GM21528 (cell line): ENCODE measurements at regions not wholly inside any gene's neighbourhood (a gene's known extent, or its start where the extent isn't known, plus 50 kb on each side); places are given as distances from the start of the nearest gene placed in this dataset.

Source experiments
- ATAC-seq: cut with Tn5 transposase; IDR thresholded peaks from one replicate; pipeline ENCODE4 v1.9.1; 2021; ENCODE audit warnings: mild to moderate bottlenecking, moderate library complexity; ENCODE audit not compliant: unreplicated experiment, low FRiP score

- no peak for ATAC-seq
Observed at GRCh38 chr6:77979204-77979603, 326.4 kb downstream of the MEI4 start.

GRCh38 chr6:77986380-77987034, 333.7 kb downstream of the MEI4 start:
- ATAC-seq = no peak

GRCh38 chr6:77987035-77987384, 334.2 kb downstream of the MEI4 start:
- ATAC-seq = no peak

- no peak for ATAC-seq
Observed at GRCh38 chr6:78010130-78010529, 357.3 kb downstream of the MEI4 start.

- no peak for ATAC-seq
Observed at GRCh38 chr6:78020586-78020985, 367.7 kb downstream of the MEI4 start.

GRCh38 chr6:78025502-78025901, 372.7 kb downstream of the MEI4 start:
- ATAC-seq = no peak

- ATAC-seq = no peak
Observed at GRCh38 chr6:78031228-78031627, 378.4 kb downstream of the MEI4 start.

- ATAC-seq = no peak
Observed at GRCh38 chr6:78059171-78059570, 406.3 kb downstream of the MEI4 start.

- ATAC-seq = no peak
Observed at GRCh38 chr6:78062993-78063392, 410.2 kb downstream of the MEI4 start.

- ATAC-seq = no peak
Observed at GRCh38 chr6:78076371-78076770, 423.5 kb downstream of the MEI4 start.

GRCh38 chr6:78089531-78089930, 436.7 kb downstream of the MEI4 start:
- ATAC-seq = no peak

GRCh38 chr6:78093906-78094305, 441.1 kb downstream of the MEI4 start:
- no peak for ATAC-seq

- no peak for ATAC-seq
Observed at GRCh38 chr6:78101387-78101786, 448.5 kb downstream of the MEI4 start.

- no peak for ATAC-seq
Observed at GRCh38 chr6:78110641-78111040, 457.8 kb downstream of the MEI4 start.

- ATAC-seq = no peak
Observed at GRCh38 chr6:78117966-78118365, 465.1 kb downstream of the MEI4 start.

- ATAC-seq = no peak
Observed at GRCh38 chr6:78131521-78131920, 478.7 kb downstream of the MEI4 start.

GRCh38 chr6:78132671-78133410, 480.0 kb downstream of the MEI4 start:
- ATAC-seq = no peak

- no peak for ATAC-seq
Observed at GRCh38 chr6:78150425-78150824, 497.6 kb downstream of the MEI4 start.

- no peak for ATAC-seq
Observed at GRCh38 chr6:78153976-78154375, 501.1 kb downstream of the MEI4 start.

GRCh38 chr6:78157606-78158005, 504.8 kb downstream of the MEI4 start:
- ATAC-seq = no peak

- ATAC-seq = no peak
Observed at GRCh38 chr6:78188891-78189290, 536.1 kb downstream of the MEI4 start.

GRCh38 chr6:78192057-78192456, 539.2 kb downstream of the MEI4 start:
- no peak for ATAC-seq
